Hepatocyte (in vitro differentiated cells): ENCODE measurements at regions not wholly inside any gene's neighbourhood (a gene's known extent, or its start where the extent isn't known, plus 50 kb on each side); places are given as distances from the start of the nearest gene placed in this dataset.

Experiments used
- CTCF ChIP-seq: fragments of 200-600 bp; sonication (generic); IDR thresholded peaks from 2 replicates; pipeline ENCODE4 v1.5.1; 2016; ENCODE audit warnings: antibody characterized with exemption, mild to moderate bottlenecking; ENCODE audit not compliant: poor library complexity
- EZH2 ChIP-seq: fragments of 200-600 bp; sonication (generic); IDR thresholded peaks from 2 replicates; pipeline ENCODE4 v1.6.1; 2016; ENCODE audit warnings: antibody characterized with exemption, mild to moderate bottlenecking, borderline replicate concordance

- no peak for TF ChIP-seq CTCF
- TF ChIP-seq EZH2 = no peak
Measured at GRCh38 chr10:100621360-100622205, 85.8 kb downstream of the HIF1AN start.
